Inferior parietal cortex (tissue), 1 donor: ENCODE measurements at regions not wholly inside any gene's neighbourhood (a gene's known extent, or its start where the extent isn't known, plus 50 kb on each side); places are given as distances from the start of the nearest gene placed in this dataset.

Source experiments
- DNase-seq: peaks from one replicate; pipeline ENCODE4 v3.0.0-alpha.2; 2016; ENCODE audit errors: extremely low spot score

DNA sequence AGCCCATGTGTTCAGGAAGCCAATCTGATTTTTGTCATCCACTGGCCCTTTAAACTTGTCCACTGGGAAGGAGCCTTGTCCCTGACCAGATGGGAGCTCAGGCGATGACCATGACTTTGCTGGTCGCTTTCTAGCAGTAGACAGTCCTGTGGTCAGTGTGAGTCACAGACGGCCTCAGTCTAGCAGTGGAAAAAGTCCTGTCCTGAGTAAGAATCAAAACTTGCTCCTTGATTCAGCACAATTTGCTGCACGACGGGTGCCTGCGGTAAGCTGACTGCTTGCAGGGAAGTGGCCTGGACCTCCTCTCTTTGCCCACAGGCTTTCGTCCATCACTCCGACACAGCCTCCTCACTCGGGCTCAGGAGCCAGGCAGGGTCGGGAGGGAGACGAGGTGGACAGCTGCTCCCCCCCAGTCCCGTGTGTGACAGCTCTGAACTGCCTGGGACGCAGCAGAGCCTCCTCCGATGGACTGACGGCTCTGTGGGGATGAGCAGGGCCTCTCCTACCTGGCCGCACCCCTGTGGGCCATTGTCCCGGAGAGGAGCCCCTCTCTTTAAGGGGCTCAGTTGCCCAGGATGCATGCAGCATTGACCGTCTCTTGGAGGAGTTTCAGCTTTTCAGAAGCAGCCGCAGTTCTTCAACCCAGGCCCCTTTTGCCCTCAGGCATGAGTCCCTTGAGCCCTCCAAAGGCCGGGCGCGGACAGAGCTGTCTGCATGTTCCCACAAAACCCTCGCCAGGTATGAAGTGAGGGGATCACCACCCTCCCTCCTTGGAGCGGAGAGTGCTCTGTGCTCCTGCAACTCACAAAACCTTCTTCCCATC is 209.2 kb downstream of the ANKRD60 start:
- DNase-seq: no peak

GRCh38 chr20:58018590-58018989 is 209.9 kb downstream of the ANKRD60 start:
- DNase-seq: no peak

GRCh38 chr20:58017970-58018530 is 210.4 kb downstream of the ANKRD60 start:
- DNase-seq: no peak

DNA sequence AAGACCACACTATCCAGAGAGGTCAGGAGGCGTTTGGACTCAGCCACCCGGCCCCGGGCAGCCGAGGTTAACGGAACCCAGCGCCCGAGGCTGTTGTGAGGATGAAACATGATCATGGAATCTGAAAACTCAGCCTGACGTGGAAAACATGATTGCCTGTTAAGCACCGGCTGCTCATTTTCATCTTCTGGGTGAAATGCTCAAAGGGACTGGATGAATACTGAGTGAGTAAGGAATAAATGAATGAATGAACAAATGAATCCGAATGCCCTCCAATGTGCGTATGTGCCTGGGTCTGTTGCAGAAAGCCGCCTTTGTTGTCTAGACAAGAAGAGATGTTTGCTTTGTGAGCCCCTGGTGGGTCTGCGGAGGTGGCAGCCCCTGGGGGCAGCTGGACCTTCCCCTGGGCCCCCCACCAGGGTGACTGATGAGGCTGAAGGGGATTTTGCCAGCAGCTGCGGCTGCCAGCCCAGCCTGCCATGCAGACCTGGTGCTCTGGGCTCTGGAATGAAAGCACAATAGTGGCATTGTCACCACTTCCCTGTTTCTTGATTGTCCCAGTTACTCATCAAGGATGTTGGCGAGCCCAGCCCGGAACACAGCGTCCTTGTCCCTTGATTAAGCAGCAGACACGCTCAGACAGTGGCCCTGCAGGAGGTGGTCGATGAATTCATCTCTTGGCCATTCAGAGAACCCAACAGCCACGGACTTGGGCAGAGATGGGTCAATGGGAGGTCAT is 211.1 kb downstream of the ANKRD60 start:
- peak; percentile 78 for DNase-seq

DNA sequence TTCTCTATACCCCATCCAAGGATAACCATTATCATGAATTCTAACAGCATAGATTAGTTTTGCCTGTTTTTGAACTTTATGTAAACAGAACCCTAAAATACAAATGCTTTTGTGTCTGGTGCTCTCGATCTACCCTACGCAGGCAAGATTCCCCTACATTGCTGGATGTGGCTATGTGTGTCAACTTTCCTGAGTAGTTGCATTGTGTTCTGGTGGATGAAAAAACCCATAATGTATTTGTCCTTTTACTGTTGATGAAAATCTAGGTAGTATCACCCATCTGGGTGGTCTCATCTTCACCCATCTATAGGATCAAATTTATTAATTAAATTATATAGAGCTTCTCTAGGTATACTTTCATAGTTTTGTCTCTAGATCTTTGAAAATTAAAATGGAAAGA is 211.7 kb downstream of the ANKRD60 start:
- no peak for DNase-seq

- no peak for DNase-seq
Observed at GRCh38 chr20:58014628-58015315, 213.7 kb downstream of the ANKRD60 start.

DNA sequence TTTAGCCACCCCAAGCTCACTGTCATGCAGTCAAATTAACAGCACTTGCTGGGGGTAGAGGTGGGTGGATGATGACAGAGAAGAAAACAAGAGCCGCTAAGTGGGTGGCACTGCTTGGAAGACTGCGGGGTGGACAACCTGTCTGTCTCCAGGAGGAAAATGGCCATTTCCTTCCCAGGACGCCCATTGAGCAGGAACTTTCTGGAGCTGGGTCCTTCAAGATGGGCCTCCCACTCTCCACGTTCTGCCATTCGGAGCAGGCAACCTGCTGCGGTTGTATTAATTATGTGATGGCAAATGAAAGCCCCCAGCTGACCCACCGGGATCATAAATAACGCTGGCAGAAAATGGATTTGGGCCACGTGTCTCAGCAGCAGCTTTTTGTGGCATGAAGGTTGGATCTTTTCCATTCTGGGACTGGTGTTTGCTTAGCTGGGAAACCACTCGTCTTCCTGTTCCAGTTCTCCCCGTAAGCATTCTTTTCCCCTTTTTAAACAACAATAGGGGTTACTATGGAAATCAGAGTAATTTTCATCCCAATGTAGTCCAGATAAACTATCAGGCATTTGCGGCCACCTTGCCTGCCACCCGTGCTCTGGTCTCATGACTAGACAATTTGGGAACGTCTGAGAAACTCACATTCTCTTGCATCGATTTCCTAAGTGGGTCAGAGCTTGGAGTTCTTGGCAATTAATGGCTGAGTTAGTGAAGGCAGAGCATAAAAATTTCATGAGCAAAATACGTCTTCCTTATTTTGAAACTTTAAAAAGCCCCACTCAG is 215.5 kb downstream of the ANKRD60 start:
- no peak for DNase-seq

- DNase-seq: no peak
Observed at GRCh38 chr20:58011947-58012610, 216.4 kb downstream of the ANKRD60 start.

GRCh38 chr20:58011106-58011946 is 217.1 kb downstream of the ANKRD60 start:
- DNase-seq: no peak

DNA sequence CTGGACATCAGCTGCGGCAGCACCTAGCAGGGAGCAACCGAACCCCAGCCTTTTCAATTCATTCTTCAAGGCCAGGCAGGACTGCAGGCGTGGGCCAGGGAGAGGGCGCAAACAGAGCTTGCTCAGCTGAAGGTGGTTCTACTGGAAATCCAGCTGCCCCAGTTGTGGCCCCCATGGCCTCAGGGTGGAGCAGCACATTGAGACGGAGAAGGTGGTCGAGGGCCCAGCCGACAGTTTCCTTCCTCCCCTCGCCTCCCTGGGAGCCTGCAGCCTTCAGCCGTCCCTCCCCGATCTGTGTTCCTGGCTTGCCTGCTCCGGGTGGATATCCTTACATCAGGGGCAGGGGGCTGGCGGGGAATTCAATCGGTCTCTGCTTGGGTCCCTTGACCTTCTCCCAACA is 217.8 kb downstream of the ANKRD60 start:
- DNase-seq: no peak

GRCh38 chr20:58010186-58010585 is 218.3 kb downstream of the ANKRD60 start:
- no peak for DNase-seq

DNA sequence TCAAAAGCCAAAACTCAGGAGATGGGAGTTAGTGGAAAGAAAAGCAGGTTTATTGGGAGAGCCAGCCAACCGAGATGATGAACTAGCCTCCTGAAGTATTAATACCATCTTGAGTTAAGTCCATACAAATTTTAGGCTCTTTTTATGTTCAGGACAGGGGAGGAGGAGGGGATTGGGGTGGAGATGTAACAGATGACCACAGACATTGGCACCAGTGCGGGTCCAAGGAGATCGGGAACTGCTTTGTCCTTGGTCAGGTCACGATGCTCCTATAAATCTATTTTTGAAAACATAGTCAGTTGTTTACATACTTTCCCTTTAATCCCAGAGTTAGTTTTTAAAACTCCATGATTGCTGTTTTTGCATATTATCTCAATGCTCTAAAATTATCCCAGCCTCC is 219.6 kb downstream of the ANKRD60 start:
- no peak for DNase-seq

DNA sequence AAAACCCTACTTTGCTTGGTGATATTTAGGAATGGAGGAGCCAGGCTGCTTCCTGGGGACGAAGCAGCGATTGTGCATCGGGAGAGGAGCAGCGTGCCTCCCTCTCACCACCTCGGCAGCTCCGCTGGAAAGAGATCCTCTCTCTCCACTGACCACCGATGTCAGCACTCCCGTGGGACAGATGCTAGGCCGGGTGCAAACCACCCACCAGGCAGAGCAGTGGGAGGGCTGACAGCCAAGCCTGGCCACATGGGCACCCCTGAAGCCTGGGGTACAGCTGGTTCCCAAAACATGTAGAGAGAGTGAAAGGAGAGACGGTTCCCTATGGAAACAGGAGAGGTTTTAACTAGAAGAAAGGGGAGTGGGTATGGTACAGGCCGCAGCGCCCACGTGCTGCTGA is 220.0 kb downstream of the ANKRD60 start:
- no peak for DNase-seq

DNA sequence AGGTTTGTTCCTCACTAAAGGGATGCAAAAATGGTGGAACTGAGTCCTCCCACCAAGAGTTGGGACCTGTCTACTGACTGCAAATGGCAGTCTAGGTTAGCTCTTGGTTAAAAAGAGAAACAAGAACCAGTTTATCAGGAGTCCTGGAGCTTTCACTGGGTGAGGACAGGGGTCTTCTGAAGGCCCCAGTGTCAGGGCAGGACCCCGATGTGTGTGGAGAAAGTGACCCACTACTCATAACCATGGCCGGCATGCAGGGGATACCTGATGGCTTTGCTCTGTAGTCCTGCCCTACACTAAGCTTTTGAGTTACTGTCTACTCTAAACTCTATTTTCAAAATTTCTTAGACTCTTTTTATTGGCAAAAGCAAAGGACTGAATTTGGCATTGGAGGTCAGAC is 220.5 kb downstream of the ANKRD60 start:
- DNase-seq: no peak

DNA sequence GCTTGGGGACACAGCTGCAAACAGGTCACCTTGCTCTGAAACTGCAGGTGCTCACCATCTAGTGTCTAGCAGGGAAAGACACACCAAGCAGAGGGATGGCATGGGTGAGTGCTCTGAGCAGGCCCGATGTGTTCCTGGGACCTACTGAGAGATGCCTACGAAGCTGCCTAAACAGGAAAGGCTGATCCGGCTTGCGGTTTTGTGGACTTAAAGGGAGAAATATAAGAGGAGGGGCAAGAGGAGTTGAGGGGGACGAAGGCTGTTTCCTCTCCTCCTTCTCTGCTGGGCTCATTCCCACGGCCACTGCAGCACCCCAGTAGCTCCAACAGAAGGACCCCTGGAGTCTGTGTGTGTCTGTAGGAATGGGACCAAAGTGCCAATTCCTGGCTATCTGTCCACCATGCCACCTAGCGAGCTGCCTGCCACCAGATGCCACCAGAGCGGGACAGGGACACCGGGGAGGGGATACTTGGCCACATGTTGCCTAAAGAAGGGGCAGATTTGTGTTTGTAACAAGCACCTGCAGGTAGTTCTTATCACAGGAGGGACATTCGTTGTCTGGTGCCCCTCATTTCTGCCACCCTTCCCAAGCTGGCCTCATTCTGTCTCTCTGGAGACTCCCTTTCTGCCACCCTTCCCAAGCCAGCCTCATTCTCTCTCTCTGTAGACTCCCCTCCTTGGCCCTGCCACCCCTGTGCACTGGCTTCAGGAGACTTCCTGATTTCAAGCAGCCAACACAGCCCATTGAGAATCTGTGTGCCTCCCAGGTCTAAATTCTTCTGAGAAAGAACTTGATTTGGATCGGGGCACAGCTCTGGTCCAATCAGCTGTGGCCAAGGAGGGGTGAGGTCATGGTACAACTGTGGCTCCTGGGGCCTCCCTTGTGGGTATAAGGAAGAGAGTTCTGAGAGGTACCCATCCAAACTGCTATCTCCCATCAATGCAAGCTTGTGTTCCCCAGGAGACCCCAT is 221.8 kb downstream of the ANKRD60 start:
- DNase-seq: no peak

- DNase-seq: no peak
Observed at GRCh38 chr20:58005581-58006345, 222.7 kb downstream of the ANKRD60 start.

DNA sequence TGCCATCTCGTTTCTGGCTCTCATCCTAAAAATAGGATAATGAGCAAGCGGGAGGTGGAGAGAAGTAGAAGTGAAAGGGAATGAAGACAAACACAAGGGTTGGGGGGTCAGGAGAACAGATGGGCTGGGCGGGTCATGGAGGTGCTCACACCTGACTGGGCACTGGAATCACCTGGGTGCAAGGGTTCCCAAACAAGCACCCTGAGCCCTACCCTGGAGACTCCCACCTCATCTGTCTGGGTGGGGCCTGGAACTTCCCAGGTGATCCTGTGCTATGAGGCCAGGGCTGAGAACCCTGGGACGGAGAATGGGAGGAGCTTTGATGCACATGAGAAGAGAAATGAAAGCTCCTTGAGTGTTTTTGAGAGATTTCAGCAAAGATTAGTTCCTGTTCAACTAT is 223.6 kb downstream of the ANKRD60 start:
- no peak for DNase-seq

DNA sequence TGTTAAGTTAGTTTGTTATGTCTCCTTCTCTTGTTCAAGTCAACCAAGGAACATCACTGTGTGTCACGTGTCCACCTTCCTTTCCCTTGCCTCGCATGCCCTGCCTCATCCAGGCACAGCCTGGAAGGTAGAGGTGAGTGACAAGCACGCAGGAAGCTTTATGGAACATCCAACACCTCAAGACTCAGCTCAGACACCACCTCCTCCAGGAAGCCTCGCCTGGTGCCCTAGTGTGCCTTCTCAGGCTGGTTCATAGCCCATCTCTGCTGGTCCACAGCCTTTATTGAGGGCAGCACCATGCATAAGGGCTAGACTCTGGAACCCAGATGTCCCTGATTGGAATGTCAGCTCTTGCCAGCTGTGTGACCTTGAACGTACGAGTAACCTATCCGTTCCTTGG is 224.3 kb downstream of the ANKRD60 start:
- DNase-seq: no peak
